Mucosa of descending colon (tissue), 3 donors: ENCODE measurements at regions not wholly inside any gene's neighbourhood (a gene's known extent, or its start where the extent isn't known, plus 50 kb on each side); places are given as distances from the start of the nearest gene placed in this dataset.

ENCODE experiments used
- ATAC-seq: fragments of 200-7000 bp; cut with Tn5 transposase; one replicate; pipeline ENCODE4 v1.9.1; 2020; ENCODE audit warnings: mild to moderate bottlenecking, moderate library complexity
- DNase-seq, 3 donors: peaks; one replicate each; pipeline ENCODE4 v3.0.0-alpha.2; 2020
- H3K36me3 ChIP-seq: fragments of 200-600 bp; one replicate; pipeline ENCODE4 v1.8.0; 2021; ENCODE audit warnings: low read depth, mild to moderate bottlenecking
- H3K4me1 ChIP-seq: fragments of 200-600 bp; one replicate; pipeline ENCODE4 v1.8.0; 2021; ENCODE audit warnings: low read depth, mild to moderate bottlenecking
- H3K4me3 ChIP-seq: fragments of 200-600 bp; one replicate; pipeline ENCODE4 v1.8.0; 2021; ENCODE audit warnings: mild to moderate bottlenecking
- H3K9me3 ChIP-seq: fragments of 200-600 bp; one replicate; pipeline ENCODE4 v1.8.0; 2021; ENCODE audit warnings: mild to moderate bottlenecking
- intact Hi-C, 2 donors: fragments of 100-400 bp; cut with DNase I in 1 of 2; cut with micrococcal nuclease in 1 of 2; formaldehyde crosslinking; loops; one replicate each; pipeline versions ENCODE4 v1.11.0 to v1.11.1; 2022; cut with DNase I, micrococcal nuclease
- TF ChIP-seq, protein P1 (sequence below): fragments of 200-600 bp; IDR thresholded peaks from one replicate; pipeline ENCODE4 v1.8.0; 2022; ENCODE audit warnings: antibody characterized with exemption, mild to moderate bottlenecking
- donor health status: DM: no; HTN: no; CAD: no; lungs with moderate emphysema.
- donor health status: DM: no; HTN: no; CAD: no.
- donor health status: DM: no; HTN: yes; CAD: no.

DNA sequence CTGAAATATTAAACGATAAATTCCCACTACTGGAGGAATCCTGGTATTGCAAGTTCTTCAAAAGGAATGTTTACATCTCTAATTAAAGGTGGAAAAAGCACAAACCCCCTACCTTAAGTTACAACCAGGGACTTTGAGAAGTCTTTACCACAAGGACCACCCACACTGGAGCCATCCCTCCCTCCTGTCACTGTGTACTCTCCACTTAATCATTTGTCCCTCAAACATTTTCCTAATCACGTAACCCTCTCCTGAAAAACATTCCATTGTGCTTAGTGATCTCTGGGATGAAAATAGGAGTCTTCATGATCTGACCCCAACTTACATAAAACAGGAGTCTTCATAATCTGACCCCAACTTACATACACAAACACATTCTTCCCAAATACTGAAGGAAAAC, 85.7 kb downstream of the SUCLG1 start:
- no peaks in the 10 kb centered on the region for H3K4me1 ChIP-seq
- H3K4me3 ChIP-seq: no peak overlapping the region
- no peaks in the 10 kb centered on the region for H3K9me3 ChIP-seq
- ATAC-seq: no peak
- TF ChIP-seq, protein P1, sequence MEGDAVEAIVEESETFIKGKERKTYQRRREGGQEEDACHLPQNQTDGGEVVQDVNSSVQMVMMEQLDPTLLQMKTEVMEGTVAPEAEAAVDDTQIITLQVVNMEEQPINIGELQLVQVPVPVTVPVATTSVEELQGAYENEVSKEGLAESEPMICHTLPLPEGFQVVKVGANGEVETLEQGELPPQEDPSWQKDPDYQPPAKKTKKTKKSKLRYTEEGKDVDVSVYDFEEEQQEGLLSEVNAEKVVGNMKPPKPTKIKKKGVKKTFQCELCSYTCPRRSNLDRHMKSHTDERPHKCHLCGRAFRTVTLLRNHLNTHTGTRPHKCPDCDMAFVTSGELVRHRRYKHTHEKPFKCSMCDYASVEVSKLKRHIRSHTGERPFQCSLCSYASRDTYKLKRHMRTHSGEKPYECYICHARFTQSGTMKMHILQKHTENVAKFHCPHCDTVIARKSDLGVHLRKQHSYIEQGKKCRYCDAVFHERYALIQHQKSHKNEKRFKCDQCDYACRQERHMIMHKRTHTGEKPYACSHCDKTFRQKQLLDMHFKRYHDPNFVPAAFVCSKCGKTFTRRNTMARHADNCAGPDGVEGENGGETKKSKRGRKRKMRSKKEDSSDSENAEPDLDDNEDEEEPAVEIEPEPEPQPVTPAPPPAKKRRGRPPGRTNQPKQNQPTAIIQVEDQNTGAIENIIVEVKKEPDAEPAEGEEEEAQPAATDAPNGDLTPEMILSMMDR: no peak
- intact Hi-C loops: no loop called here
- no peaks in the 10 kb centered on the region for H3K36me3 ChIP-seq
- DNase-seq: no peak

DNA sequence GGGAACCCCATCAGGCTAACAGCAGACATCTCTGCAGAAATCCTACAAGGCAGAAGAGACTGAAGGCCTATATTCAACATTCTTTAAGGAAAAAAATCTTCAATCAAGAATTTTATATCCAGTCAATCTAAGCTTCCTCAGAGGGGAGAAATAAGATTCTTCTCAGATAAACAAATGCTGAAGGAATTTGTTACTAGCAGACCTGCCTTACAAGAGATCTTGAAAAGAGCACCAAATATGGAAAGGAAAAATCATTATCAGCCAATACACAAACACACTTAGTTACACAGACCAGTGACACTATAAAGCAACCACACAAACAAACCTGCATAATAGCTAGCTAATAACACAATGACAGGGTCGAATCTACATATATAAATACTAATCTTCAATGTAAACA, 96.5 kb downstream of the SUCLG1 start:
- Histone ChIP-seq H3K9me3 (peaks cover 8% of the 10 kb centered on the region), H3K4me3 (no peak overlapping the region), H3K4me1 (no peaks in the 10 kb centered on the region), H3K36me3 (no peaks in the 10 kb centered on the region)
- ATAC-seq (no peak), DNase-seq (no peak)
- intact Hi-C loops: no loop called here
- TF ChIP-seq, protein P1: no peak

DNA sequence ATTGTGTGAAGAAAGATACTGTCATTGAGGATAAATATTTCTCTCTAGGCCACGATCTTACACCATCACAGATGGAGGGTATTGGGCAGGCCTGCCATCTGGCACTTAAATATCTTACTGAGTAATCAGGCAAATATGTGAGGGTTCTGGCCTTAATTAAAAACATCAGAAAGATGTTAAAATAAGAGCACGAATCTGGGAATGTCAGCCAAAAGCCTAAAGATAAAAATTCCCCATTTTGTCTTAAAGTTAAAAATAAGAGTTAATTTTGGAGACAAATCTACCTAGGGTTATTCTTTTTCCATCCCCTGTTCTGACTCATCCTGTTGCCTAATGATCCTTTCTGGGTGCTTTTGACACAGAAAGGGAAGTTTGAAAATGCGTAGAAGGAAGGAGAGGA, 121.0 kb downstream of the SUCLG1 start:
- ATAC-seq (no peak), DNase-seq (no peak)
- no peak overlapping the region for H3K4me3 ChIP-seq
- TF ChIP-seq, protein P1: no peak
- H3K4me1 ChIP-seq: no peaks in the 10 kb centered on the region
- H3K36me3 ChIP-seq: no peaks in the 10 kb centered on the region
- no peaks in the 10 kb centered on the region for H3K9me3 ChIP-seq
- intact Hi-C loops: no loop called here

DNA sequence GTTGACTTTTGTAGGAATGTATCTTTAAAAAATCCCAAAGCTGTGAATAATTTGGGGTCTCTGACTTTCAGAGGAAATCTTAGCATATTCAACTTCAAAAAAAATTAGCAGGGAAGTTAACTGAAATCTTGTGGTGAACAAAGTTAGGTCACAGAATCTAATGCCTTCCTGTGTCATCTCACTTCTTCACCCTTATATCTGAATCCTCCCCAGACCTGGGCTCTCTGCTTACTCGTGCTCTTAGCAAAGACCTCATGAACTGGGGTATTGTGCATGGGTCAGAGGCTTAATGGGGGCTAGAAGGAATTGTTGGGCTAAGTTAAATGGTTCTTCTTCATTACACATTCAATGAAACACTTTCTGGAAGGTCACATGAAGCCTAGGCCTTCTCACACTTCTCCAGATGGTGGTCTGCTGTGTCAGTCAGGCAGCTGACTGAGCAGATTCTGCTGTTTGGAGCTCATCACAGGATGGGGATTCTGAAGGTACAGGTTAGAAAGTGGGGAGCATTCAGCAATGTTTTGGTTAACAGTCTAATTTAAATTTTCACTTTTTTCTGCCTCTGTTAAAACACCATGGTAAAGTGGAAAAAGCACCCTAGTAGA, 131.3 kb downstream of the SUCLG1 start:
- ATAC-seq (no peak), DNase-seq (no peak)
- Histone ChIP-seq H3K36me3 (no peaks in the 10 kb centered on the region), H3K4me1 (no peaks in the 10 kb centered on the region), H3K9me3 (no peaks in the 10 kb centered on the region), H3K4me3 (no peak overlapping the region)
- TF ChIP-seq, protein P1: no peak
- intact Hi-C loops: no loop called here

DNA sequence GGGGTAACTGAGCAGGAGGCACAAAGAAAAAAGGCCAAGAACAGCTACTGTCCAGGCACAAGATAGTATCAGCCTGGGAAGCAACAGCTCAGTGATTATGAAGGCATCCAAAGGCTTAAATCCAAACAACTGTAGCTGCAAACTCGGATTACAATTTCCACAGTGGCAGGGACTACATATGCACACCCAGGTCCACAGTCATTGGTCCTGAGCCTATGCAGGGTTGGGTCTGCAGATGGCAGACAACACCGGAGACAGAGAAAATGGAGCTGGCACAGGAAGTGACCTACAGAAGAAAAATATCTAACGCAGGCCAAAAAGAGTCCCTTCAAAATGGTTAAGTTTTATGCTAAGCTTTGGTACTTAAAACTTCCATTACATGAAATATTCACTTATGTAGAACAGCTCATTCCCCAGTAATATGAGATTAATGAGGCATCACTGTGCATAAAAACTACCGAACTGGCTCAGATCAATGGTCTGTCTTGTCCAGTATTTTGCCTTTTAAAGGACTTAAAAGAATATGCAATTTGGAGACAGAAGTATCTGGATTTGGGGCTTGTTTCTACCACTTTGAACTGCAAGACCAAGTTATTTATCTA, 132.1 kb downstream of the SUCLG1 start:
- H3K36me3 ChIP-seq: no peaks in the 10 kb centered on the region
- TF ChIP-seq, protein P1: no peak
- intact Hi-C loops: no loop called here
- no peaks in the 10 kb centered on the region for H3K4me1 ChIP-seq
- no peaks in the 10 kb centered on the region for H3K9me3 ChIP-seq
- ATAC-seq (no peak), DNase-seq (no peak)
- H3K4me3 ChIP-seq: no peak overlapping the region
